ENCODE measurements at regions not wholly inside any gene's neighbourhood (a gene's known extent, or its start where the extent isn't known, plus 50 kb on each side); places are given as distances from the start of the nearest gene placed in this dataset.
"Not testable (repeated sequence)": the region's sequence is repeated elsewhere in the genome, so short reads cannot be mapped to it uniquely, and the experiment has no call there.

DNA sequence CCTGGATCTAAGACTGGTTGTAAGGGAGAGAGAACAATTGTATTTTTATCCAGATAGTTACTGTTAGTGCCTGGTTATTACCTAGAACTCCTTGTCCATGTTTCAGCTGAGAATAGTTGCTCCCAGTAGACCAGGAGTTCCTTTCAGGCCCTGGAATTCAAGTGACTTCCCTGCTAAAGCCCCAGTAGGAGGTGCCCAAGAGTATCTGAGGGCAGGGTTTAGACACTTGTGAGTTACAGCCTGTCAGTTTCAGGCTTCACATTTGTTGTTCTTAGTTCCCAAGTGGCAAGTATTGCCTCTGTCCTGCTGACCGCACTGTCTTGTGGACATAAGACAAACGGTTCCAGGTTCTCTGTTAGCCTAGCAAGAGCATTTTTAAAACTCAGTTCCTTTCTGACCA, 743.9 kb upstream of the SEMA6A start:
- no peak for DNase-seq

DNA sequence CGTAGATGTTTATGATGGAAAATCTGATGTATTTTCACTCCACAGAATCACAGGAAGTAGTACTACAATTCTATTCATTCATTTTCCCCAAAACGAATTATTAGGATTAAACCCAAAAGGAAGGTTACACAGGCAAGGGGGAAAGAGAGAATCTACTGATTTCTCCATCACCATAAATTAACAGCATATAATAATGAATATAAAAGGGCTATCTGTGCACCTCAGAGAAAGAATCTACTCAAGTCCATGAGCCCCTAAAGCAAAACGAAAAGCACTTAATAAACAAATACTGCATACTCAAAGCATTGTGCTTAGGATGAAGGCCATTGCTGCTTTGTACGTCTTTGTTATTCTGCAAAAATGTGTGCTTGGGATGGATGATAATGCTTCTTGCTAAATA, 740.5 kb upstream of the SEMA6A start:
- DNase-seq, result no peak

DNA sequence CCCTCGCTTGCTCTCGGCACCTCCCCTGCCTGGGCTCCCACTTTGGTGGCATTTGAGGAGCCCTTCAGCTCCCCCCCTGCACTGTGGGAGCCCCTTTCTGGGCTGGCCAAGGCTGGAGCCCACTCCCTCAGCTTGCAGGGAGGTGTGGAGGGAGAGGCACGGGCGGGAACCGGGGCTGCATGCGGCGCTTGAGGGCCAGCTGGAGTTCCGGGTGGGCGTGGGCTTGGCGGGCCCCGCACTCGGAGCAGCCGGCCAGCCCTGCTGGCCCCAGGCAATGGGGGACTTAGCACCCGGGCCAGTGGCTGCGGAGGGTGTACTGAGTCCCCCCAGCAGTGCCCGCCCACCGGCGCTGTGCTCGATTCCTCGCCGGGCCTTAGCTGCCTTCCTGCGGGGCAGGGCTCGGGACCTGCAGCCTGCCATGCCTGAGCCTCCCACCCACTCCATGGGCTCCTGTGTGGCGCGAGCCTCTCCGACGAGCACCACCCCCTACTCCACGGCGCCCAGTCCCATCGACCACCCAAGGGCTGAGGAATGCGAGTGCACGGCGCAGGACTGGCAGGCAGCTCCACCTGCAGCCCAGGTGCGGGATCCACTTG, 730.0 kb upstream of the SEMA6A start:
- not testable (repeated sequence) for DNase-seq

DNA sequence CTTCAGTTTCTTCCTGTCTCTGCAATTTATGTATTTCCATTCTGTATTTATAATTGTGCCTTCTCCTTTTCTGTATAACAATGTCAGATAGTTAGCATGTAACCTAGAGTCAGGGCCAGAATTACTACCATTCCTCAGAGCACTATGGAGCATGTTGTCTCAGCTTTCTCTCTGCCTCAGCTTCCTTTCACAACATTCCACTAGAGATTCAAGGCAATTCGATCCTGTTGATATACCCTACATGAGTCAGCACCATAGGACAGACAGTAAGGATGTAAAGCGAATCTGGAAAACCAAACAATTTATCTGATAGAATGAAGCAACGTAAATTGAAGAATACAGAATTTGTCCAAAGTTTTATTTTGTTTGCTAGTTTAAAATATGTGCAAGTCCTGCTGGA, 728.3 kb upstream of the SEMA6A start:
- no peak for DNase-seq

DNA sequence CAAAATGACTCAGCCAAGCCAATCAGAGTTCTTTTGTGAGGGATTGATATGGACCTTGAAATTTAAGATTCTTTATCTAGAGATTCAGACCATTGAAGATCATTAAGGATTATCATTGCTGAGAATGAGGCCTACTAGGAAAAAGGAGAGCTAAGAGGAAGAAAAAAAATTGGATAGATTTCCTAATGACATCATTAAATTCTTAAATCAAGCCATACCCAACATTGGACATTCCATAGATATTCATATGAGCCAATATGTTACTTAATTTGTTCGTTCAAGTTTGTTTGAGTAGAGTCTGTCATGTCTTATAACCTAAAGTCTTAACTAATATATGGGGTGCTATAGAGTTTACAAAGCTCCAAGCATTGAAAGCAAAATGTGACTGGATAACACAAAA, 727.9 kb upstream of the SEMA6A start:
- DNase-seq, result no peak

DNA sequence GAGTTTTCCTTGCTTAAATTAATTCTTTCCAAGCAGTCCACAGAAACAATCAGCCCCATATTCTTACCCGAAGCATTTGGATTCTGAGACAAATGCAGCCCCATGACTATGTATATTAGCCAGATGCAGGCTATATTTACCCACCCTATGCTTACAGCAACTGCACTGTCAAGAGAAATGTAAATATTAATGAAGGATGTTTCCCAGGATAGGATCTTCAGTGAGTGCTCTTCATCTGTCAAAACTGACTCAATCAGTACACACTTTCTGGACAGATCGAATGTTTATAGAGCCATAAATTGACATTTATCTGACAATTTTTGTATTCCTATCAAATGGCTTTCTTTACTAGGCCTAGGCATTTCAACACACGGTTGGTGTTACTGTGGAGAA, 725.3 kb upstream of the SEMA6A start:
- DNase-seq, result peak in 1 of 3 donors; percentile 6

DNA sequence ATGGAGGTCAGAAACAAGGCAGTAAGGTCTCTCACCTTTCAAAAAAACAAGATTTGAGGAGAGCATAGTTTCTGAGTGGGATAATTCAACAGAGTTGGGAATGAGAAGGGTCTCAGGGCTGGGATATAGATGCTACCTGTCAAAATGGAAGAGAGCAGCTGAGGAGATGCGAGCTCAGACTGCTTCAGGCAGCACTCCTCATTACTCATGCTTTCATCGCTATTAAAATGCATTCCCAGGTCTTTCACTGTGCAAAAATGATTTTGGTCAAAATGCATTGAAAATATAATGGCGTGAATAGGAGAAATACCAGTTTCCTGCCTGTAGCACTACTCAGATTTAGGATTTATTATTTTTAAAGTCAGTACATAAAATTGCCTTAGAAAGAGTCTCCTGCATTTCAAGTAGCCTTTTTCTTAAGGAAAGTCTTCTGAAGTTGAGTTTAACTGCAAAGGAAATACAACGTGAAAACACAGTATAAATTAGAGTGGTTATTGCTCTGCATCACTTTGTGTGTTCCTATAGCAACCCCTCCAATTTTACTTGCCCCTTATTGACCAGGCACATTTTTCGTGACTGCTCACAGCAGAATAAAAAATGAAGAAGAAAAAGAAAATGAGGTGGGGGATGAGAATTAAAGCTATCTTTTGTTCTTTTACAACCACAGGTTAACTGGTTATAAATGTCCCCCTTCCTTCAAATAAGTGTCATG, 724.8 kb upstream of the SEMA6A start:
- DNase-seq, result no peak

DNA sequence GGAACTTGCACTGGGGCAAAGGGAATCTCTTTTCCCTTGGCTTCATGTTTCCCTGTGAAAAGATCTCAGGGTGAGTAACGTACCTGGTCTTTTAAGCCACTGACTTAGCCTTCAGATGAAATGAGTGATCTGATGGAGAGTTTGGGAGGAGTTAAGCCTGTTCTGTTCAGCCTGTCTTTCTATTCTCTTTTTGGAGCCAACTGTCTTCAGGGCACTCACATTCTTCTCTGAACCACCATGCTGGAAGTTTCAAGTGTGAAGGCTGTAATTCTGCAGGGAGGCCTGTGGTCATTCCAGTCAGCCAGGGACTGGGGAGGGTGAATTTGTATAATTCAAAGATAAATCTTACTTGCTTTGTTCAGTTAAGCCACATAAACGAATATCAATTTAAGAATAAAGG, 722.2 kb upstream of the SEMA6A start:
- DNase-seq, result no peak

DNA sequence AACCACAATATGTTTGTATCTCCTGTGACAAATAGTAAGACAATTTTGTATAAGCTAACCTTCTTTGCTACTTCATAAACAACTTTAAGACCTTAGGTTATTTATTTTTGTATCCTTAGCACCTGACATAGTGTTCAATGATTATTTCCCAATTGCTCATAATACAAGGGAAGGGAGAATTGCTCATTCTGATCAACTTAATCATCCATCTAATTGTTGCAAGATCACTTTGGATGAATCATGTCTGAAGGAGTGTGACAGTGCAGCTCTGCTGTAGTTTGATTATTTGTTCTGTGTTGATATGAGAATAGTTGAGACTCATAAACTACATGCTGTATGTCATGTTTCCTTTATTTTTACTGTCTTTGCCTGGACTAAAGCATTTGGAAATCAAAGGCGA, 721.3 kb upstream of the SEMA6A start:
- DNase-seq, result no peak

DNA sequence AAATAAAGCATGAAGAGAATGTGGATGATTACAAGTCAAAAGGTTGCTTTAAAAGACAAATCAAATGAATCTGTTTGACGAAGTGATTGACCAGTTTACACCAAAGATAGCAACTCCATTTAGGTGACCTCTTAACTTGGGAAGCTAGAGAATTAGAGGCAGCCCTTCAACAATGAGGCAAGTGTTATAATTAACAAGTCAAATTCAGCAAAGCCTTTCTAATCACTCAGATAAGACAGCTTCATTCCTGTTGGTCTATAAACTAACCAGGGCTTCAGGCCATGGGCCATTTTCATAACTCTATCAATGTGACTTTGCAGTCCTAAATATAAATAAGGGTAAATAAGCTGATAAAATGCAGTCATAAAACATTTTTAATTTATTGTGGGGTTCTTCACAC, 712.2 kb upstream of the SEMA6A start:
- DNase-seq, result no peak

DNA sequence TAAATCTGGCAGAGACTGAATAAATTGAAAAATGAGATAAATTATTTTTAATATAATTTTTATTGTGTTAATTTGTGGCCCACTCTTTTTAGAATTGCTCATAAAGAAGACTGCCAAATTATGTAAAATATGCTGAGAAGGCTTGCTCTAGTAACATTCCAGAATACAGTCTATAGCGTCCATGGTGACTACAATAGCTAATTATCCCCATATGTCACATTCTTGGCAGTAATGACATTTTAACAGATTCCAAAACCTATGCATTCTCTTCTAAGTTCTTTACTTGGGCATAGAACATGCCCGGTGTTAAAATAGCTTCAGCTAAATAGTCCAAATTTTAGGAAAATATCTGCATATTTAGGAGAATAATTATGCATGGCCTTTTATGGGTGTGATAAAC, 697.0 kb upstream of the SEMA6A start:
- peak in 1 of 3 donors; percentile 13 for DNase-seq

DNA sequence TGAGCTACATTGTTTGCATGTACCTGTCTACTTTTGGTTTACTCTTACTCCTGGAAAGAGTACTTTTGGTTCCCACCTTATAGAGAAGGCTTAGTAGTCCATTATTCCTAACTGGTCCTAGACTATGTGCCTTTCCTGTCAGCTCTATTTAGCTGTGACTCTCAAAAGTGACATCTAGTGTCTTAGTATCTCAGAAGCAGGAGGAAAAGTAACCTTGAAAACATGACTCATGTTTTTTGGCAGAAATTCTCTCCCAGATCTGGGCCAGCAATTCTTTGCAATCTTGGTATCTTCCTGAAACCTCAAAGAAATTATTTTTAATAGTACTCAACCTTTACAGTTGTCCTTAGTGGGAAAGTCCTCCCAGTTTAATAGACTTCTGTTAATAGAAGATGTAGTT, 691.7 kb upstream of the SEMA6A start:
- no peak for DNase-seq

DNA sequence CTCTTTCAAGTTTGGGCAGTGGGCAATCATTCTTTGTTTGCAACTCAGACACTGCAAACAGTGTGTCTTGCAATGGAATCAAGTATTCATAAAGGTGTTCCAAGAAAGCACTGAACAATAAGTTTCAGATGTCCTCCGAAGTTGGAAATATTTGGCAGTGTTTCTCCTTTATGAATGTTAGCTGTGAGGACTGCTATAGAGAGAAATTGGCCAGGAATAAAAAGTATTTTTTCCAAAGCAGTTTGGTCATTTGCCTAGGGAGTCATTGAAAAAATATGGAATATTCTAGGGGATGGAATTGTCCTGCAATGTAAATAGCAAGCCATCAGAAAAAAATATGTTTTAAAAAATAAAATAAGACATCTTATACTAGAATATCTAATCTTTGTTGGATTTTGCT, 688.6 kb upstream of the SEMA6A start:
- peak; percentile 47 to 75 (median 64) for DNase-seq

DNA sequence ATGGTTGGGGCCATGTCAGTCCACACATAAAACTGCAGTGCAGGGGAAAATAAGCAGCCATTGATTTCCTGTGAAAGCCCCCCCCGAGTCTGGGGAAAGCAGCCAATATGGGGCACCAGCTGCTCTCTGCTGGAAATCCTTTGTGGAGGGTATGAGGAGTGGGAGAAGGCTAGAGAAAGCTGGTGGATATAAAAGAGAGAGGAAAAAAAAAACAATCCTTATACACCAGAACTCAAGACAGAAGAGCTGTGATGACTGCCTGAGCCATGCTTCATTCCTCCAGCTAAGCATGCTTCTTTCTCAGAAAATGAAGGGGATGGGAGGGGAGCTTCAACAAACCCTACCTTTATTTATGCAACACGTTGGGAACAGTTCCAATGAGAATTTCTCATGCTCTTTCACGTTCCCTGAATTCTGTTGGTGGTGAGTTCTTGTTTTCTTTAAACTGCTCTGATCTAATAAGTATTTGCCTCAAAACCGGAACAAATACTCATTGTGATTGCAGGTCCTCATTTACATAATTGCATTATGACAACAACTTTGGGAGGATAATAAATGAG, 688.0 kb upstream of the SEMA6A start:
- DNase-seq, result peak in 2 of 3 donors; percentile 9 to 15

DNA sequence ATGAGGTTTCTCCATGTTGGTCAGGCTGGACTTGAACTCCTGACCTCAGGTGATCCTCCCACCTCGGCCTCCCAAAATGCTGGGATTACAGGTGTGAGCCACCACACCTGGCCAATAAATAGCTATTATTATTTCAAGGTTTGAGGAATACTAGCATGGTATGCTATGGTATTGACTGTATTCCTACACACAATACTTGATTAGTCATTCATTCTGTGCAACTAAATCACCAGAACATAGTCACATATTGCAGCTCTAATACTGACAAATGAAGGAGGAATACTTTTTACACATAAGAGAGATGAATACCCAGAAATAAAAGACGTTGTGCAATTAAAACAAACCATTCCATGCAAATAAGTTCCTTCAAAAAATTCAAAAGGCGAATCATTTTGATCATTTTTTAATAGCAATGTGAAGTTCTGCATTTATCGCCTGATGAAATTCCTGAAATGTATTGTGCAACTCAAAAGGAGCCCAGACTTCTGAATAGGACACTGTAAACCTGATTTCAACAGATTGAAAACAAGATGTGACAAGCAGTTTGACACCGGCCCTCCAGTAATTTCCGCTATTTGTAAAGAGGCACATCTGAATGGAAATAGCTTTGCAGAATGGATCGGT, 687.4 kb upstream of the SEMA6A start:
- DNase-seq, result no peak

DNA sequence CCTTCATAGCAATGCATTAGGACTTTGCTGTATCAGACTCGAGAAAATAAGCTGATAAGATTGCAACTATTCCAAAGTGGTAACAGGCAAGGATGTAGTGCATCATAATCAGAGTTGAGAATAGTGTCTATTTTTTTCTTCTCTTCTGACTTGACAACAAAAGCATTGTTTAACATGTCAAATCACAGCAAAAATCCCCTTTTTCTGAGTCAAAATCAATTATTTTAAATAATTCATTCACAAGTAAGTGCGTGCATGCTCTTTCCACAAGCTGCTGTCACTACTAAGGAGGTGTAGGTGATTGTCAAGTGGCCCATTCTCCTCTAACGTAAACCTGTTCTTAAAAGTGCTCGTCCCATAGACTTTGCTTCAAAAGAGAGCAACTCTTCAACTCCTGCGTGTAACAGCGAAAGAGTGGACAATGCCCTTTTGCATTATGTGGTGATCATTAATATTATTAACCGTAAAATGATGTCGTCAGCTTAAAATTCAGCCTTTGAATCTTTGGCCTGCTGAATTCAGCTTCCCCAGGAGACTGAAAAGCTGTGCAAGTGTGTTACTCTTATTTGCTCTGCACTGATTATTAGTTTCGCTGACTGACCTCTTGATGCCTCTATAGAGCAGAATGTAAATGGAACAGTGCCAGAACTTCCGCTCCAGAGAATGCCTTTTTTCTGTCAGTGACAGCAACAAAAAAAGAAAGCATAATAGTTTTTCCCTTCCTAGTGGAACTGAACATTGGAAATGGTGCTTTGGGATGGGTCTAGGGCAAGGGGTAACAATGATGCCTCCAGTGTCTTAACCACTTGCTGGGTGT, 680.8 kb upstream of the SEMA6A start:
- DNase-seq, result peak in 2 of 3 donors; percentile 42 to 64

DNA sequence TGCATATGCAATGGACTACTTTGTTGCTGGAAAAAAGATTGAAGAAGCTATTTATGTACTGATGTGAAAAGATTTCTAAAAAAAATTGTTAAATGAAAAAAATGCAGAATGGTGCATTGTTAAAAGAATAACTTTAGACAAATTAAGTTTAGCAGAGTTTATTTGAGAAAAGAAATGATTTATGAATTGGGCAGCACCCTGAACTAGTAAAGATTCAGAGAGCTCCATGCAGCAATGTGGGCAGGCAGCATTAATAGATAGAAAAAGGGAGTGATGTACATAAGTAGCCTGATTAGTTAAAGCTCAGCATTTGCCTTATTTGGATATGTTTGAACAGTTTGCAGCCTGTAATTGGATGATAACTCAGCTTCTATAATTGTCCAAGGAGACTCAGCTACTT, 677.9 kb upstream of the SEMA6A start:
- no peak for DNase-seq

DNA sequence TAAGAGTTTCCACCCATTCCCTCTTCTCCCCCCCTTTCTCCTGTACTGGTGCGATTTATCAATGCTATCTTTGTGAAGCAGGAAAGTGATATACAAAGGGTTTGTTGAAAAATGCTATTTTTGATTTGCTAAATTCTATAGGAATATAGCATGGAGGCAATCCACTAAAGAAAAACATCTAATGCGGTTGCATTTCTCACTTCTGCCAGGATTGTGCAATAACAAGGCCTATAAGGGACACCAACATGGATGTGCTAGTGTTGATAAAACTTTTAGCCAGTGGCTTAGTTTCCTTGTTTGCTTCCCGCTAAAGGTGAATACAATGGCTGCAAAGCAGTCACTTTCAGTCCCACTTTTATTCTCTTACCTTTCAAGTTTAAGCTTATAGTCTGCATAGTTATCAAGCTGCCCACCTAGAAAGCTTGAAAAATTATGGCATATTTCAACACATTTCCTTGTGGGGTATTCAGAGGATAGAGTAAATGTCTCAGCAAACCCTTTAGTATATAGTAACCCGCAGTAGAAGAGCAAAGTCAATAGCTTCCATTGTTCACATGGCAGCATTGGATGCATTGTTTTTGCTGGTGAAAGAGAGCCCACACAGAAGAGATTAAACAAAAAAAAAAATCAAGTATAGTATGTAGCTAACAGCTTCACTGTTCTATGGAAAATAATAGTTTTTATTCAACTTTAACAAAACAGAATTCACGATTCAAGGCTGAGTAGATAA, 674.6 kb upstream of the SEMA6A start:
- no peak for DNase-seq

DNA sequence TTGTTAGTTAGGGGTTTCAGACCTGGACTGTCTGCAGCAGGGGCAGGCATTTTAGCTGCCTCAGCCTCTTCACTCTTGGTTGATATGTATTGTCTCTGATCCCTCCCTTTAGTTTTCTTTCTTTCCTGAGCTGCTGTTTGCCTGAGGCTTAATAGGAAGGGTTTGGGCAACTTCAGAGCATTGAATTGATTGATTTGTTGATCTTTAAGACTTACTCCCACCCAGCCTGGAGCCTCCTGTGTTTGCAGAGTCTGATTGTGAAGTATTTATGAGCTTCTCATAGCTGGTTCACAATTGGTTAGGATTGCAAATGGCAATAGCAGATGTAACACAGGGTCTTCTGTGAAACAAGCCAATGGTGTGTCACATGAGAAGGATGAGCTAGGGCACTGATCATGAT, 671.8 kb upstream of the SEMA6A start:
- no peak for DNase-seq

DNA sequence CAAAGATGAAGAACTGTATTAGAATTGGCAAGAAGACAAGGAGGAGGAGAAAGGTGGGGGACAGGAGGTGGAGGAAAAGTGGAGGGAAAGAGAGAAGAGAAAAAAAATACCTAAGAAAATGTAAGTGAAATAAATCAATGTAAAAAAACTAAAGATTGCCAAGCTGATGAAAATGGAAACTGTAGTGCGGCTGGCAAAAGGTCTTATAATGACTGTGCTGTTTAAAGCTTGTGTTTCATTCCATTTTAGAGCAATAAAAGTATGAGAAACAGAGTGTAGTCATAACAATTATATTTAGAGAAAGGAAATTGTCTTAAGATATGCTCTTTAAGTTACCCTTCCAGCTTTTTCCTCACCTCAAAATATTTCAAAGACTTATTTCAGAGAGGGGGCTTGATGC, 670.5 kb upstream of the SEMA6A start:
- peak in 2 of 3 donors; percentile 8 to 25 for DNase-seq

DNA sequence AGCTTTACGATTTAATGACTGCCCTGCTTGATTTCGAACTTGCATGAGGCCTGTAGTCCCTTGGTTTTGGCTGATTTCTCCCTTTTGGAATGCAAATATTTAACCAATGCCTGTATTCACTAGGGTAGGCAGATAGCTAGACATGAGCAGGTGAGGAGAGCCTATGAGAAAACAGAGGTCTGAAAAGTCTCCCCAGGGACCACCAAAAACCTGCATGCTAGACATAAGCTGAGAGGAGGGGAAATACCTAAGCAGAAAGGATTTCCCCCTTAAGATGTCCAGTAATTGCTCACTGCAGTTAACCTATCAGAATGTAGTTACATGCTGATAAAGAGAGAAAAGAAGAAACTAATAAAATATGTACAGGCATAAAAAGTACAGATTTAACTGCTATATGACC, 667.4 kb upstream of the SEMA6A start:
- DNase-seq, result no peak

DNA sequence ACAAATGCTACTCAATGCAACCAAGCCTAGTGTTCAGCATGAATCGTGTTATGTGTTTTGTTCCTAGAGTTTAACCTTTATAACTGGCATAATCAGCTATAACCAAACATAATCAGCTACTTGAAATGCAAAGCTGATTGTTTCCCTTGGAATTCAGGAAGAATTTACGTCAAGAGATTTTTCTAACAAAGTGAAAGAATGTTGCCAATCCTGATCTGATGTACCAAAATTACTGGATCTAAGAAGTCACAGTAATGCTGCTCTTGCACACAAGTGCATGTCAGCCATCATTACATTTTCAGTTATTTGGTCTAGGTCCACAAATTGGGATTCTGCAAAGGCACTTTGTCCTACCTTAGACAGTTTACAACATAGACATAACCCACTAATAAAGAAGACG, 662.3 kb upstream of the SEMA6A start:
- no peak for DNase-seq
